HG03354 (cell line): ENCODE measurements at regions not wholly inside any gene's neighbourhood (a gene's known extent, or its start where the extent isn't known, plus 50 kb on each side); places are given as distances from the start of the nearest gene placed in this dataset.
A peak's percentile ranks its signal among the peaks of the same experiment; 100 is the strongest.

Experiments used
- ATAC-seq: cut with Tn5 transposase; IDR thresholded peaks from one replicate; pipeline ENCODE4 v1.9.1; 2021; ENCODE audit warnings: mild to moderate bottlenecking; ENCODE audit not compliant: unreplicated experiment, poor library complexity, severe bottlenecking

DNA sequence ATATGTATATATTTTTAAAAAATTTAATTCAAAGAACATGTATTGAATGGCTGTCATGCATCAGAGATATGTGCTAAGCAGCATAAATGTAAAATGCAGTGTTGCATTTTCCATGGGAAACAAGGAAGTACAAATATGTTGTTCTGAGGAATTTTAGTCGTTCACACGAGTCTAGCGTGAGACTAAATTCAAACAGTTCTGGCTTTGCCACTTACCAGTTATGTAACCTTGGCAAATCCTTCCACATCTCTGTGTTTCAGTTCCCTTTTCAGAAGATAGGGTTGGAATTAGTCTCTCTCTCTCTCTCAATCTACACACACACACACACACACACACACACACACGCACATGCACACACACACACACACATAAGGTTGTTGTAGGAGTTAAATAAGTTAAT is 305.4 kb downstream of the UTRN start:
- no peak for ATAC-seq

DNA sequence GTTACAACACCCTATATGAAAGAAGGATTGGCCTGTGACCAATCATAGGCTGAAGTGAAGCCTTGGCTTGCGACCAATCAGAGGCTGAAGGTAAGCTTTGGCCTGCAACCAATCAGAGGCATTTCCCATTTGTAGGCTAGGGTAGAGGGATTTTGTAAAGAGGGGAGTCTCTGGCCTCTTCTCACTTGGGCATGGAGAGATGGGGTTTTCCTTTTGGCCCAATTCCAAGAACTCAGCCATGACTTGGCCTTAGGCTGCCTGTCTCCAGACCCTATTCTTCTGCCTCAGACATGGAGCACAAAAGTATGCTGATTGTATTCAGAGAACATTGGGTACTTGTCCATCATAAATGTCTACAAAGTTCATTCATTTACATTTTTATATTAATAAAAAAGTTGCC is 308.3 kb downstream of the UTRN start:
- no peak for ATAC-seq

DNA sequence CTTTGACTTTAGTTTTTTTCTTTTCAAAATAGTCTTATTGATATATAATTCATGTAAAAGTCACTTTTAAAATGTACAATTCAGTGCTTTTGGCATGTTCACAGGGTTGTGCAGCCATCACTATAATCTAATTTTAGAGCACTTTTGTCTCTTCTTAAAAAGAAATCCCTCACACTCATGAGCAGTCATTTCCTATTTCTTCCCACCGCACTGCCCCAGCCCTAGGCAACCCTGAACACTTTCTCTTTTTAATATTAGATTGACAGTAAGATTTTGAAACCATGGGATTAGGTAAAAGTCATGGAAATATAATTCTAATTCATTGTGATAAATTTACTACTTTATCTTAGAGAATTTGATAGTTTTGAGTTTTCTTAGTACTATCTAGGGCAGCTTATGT is 309.4 kb downstream of the UTRN start:
- no peak for ATAC-seq

DNA sequence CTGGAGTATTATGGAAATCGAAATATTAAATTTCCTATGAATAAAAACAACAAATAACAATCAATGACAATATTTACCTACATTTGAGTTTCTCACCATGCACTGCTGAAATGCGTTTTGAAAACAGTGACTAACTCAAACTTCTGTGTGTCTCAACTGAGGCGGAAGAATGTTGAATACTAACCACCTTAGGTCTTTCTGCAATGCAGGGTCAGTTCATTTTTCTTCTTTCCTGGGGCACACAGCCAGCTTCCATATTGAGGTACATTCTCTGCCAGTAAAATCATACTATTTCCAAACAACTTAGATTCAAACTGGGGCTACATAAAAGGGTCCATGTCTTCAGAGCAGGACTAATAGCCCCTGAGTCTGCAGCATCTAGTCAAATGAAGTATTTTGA is 310.1 kb downstream of the UTRN start:
- no peak for ATAC-seq

DNA sequence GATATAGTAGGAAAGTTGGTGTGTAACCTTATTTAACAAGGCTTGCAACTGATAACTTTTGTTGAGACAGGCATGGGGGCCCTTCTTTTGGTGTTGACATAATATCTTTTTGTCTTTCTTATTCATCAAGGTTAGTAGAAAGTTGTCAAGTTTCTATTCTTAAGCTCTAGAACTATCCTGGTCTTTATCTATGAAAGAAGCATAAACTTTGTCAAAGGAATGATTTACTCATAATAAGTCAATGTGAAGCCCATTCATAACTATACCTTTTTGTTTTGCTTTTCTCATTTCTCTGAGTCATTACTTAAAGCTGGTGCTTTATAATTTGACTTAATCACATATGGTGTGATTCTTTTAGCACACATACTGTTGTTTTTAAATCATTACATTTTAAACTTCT is 312.4 kb downstream of the UTRN start:
- ATAC-seq, result peak; percentile 54

DNA sequence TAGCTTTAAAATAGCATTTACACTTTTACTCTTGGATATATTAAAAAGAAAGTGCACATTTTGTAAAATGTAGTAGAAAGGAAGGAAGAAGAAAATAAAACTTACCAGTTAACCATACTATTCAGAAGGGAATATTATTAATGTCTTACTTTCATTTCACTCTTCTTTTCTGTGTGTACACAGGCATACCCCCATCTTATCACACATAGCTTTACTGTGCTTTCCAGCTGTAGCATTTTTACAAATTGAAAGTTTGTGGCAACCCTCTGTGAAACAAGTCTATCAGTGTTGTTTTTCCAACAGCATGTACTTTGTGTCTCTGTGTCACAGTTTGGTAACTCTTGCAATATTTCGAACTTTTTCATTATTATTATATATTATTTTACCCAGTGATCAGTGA is 314.5 kb downstream of the UTRN start:
- ATAC-seq, result no peak

DNA sequence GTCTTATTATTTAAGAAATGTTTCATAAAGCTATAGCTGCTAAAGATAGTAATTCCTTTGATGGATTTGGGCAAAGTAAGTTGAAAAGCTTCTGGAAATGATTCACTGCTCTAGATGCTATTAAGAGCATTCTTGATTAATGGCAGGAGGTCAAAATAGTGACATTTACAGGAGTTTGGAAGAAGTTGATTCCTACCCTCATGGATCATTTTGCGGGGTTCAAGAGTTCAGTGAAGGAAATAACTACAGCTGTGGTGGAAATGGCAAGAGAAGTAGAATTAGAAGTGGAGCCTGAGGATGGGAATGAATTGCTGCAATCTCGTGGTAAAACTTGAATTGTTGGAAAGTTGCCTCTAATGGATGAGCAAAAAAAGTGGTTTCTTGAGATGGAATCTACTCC is 316.1 kb downstream of the UTRN start:
- ATAC-seq, result no peak

DNA sequence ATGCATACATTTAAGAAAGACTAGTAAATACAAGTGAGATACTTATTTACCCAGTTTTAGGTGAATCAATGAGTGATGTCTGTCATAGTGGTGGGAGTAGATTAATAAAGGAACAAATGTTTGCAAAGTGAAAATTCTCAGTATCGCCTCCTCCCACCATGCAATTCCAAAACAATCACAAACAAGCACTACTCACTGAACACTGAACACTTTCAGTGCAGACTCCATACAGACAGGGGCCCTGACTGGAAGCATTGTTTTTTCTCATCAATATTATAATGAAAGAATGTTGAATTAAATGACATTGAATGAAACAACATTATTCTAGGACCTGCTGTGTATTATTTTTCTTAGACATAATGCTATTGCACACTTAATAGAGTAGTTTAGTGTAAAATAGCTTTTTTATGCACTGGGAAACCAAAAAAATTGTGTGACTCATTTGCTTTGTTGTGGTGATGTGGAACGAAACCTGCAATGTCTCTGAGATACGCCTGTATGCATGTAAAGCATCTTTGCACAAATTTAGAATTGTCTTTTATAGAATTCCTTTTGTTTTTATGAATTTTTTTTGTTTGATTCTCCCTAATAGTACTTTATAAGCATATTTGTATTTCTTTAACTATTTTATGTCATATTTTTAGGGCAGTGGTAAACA is 317.5 kb downstream of the UTRN start:
- ATAC-seq, result no peak

DNA sequence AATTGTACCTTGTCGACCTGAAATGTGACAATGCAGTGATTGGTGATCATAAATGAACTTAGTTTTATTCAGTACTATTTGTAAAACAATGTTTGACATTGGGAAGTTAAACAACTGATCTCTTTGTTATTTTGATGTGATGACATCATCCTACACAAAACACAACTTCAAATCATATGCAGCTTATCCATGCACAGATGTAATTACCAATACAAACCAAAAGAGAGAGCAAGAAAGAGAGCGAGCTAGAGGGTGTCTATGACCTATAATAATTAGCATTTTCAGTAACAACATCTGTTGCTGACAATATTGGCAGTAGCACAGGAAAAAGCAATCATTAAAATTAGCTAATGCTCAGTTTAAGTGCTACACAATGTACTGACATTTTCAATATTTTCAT is 320.9 kb downstream of the UTRN start:
- no peak for ATAC-seq

DNA sequence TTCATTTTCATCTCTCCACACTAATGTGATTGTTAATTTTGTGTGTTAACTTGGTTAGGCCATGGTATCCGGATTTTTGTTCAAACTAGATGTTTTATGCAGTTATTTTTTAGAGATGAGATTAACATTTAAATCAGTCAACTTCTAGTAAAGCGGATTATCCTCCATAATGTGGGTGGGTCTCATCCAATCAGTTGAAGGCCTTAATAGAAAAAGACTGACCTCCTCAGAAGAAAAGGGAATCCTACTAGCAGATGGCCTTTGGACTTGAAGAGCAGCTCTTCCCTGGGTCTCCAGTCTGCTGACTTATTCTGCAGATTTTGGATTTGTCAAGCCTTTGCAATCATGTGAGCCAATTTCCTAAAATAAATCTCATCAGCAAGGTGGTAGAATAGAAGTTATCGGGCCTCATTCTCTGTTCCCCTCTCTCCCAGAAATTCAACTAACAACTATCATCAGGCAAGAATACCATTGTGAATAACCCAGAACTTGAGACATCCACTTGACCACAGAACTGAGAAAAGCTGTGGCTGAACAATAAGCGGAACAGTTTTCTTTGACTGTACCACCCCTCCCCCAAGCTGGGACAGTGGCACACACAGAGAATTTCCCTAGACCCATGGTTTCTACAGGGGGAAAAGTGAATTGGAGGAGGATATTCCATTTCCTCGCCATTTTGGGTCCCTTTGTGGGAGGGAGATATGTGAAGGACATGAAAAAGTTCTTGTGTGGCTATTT is 323.0 kb downstream of the UTRN start:
- ATAC-seq, result no peak

DNA sequence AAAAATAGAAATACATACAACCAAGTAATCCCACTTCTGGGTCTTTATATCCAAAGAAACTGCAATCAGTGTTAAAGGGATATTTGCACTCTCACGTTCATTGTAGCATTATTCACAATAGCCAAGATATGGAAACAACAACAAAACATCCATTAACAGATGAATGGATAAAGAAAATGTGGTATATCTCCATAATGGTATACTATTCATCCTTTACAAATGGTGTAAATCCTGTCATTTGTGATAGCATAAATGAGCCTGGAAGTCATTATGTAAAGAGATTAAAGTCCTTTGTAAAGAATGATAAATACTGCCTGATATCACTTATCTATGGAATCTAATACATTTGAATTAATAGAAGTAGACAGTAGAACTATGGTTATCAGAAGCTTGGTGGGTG is 327.7 kb downstream of the UTRN start:
- ATAC-seq, result no peak

DNA sequence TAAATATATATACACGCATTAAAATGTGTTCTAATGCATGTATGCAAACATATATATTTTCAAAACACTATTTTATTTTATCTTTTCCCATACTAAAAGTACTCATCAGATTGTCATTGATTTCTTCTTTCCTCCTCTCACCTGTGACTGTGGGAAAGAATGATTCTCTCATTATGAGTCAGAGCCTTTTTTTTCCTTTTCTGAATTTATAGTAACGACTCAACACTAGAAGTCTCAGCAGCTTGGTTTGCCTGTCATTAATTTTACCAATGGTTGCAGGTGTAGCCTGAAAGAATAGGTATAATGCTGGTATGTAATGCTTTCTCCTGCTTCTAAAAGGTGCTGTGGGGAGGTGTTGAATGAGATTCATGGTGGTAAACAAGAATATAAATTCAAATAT is 328.7 kb downstream of the UTRN start:
- ATAC-seq, result no peak

DNA sequence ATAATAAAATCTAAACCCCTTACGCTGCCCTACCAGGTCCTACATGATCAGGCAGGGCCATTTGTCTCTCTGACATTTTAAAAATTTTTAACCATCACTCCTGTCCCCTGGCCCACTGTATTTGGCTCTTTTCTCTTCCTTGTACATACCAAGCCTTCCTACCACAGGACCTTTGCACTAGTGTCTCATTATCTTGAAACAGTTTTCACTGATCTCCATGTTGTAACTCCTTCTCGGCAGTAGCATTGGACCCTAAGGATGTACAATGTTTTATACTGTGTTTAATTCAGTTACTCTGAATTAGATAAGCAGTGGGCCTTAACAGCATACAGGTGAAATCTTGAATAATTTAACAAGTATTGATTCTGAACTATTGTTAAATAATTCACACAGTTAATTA is 330.7 kb downstream of the UTRN start:
- no peak for ATAC-seq

DNA sequence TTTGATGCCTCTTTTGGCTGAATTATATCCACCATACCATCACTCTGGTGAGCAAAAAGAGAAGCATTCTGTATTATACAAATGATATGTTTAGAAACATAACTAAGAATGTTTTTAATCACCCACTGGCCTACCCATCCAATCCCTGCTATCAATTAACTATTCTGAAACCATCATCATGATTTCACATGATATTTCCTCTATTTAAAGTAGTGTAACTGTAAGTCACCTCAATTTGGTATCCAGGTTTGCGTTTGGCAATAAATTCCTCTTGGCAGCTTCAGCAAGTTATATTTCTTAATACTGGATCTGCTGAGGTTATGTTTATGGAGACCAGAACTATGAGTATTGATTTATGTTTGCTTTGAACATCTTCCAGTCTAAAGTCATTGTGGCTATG is 332.1 kb downstream of the UTRN start:
- ATAC-seq, result no peak

DNA sequence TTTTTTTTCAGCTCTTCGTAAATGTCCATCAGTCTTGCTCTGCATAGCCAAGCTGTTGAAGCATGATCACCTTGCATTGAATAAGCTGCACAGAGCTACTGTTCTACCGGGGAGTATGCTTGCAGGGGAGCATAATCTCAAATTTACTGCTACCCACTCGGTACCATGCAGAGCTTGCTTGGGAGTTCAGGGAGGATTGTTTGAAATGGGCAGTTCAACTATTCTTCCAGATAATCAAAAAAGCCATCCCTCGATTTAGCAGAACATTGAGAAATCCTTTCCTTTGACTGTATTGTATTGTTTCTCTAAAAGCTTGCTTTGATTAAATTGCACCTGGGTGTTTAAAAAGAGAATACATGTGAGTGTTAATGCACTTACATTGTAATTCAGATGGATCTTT is 332.6 kb downstream of the UTRN start:
- ATAC-seq, result no peak

DNA sequence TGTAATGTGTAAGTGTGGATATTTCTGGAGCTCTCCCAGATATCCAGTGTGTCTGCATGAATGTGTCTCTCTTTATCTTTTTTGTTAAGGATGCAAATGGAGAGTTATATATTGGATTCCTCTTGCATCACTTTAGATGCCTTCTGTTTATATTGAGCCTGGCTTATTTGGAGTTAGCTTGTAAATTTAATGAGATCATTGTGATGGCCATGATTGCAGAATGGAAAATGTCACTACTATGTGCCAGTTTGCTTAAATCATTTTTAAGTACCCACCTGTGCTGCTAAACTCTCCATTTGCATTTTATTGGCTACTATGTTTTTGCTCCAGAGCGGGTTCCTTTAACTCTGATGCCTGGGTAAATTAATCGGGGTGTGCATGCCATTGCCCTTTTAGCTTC is 334.8 kb downstream of the UTRN start:
- ATAC-seq, result no peak

DNA sequence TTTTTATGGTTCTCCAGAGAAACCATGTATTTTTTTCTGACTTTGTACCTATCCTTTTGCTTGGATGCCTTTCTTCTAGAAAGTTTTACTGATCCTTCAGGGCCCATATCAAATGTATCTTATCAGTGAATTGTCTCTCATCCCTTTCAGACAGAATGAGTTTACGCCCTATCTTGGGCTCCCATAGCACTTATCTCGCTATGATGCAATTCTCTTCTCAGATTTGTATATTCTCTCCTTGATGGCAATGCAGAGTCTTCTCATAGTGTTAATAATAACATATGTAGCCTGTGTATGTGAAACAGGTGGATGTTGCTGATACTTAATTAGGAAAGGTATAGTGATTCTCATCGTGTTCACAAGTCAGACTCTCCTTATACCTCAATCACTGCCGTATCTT is 336.2 kb downstream of the UTRN start:
- ATAC-seq, result no peak

DNA sequence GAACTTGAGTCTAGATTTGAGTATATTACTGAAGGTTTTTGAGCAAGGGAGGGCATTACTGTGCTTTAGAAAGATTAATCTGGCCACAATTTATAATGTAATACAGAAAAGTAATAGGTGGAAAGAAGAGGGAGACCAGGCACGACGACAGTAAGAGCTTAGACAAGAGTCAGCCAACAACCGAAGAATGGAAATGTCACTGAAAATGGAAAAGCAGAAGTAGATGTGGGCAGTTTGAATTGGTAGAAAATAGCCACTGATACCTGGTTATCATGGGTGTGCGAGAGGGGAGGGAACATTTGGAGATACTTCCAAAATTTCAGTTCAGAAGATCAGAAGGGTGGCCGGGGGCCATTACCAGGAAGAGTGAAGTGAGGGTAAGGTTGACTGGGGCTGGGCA is 339.1 kb downstream of the UTRN start:
- ATAC-seq, result no peak

DNA sequence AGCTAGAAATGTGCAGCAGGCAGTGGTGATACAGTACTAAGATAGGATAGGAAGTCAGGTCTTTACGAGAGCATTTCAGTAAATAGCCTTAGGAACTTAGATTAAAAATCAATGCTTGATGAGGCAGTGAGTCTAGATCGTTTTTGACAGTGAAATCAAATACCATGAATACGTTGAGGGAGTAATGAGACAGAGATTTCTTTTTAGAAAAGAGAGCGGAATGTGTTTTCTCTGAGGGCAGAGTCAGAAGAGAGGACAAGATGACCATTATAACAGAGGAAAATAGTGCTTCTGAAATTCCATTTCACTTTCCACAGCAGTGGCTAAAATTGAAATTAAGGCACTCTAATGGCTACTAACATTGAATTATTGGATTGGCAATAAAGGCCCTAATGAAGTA is 339.6 kb downstream of the UTRN start:
- no peak for ATAC-seq

DNA sequence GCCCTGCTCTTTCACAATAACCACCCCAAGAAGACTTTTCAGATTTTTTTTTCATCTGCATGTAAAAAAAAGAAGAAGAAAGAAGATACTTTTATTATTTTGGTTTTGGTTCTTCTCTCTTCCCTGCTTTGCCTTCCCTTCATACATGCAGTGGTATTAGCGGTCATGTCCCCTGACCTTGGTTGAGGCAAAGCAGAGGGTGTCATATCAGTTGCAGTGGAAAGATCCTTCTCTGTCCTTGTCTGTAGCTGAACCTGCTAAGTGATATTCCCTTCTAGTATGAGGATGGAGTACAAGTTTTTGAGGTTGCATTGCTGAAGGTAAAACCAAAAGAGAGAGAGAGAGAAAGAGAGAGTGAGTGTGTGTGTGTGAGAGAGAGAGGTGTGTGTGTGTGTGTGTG is 345.7 kb downstream of the UTRN start:
- no peak for ATAC-seq

DNA sequence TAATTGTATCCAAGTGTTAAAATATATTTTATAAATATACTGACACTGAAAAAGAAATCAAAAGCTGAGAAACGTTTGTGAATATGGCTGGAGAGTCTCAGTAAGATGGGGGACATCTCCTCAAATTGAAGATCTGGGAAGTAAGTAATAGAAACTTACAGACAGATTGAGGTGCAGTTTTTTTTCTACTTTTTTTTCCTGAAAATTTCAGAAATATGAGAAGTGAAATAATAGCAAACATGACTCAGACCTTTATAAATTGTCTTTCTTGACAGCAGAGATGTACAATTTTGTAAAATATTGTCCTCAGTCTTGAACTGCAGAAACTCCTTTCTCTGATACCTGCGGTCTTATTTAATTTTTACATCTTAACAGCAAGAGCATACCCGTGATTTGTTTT is 347.1 kb downstream of the UTRN start:
- ATAC-seq, result no peak

DNA sequence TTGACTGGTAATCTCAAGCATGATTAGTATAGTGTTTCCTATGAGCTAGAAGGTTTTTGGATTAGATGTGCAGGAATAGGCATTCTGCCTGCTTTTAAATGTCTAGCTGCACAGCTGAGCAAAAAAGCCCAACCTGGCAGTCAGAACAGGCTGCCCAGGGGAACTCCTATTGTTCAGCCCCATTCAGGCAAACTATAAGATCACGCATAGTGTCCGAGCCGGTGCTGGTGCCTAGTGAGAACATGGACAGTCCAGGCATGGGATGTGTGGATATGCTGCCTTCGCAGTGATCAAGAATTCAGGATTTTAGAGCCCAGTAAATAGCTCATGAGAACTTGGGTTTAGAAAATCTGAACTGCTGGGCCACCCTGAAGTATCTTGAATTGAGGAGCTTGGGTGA is 348.8 kb downstream of the UTRN start:
- no peak for ATAC-seq
